Peyer's patch (tissue), 4 donors: ENCODE measurements at regions not wholly inside any gene's neighbourhood (a gene's known extent, or its start where the extent isn't known, plus 50 kb on each side); places are given as distances from the start of the nearest gene placed in this dataset.

Experiments used
- DNase-seq, 3 donors: peaks; one replicate each; pipeline ENCODE4 v3.0.0-alpha.2; 2017 to 2019
- H3K27ac ChIP-seq, 4 donors: fragments of 200-600 bp; sonication (generic); one replicate each; pipeline ENCODE4 v1.5.1; 2016 to 2019
- H3K27me3 ChIP-seq, 2 donors: fragments of 200-600 bp; sonication (generic); one replicate each; pipeline ENCODE4 v1.5.1; 2019
- H3K36me3 ChIP-seq, 3 donors: fragments of 200-600 bp; sonication (generic); one replicate each; pipeline ENCODE4 v1.5.1; 2016 to 2019
- H3K4me1 ChIP-seq, 4 donors: fragments of 200-600 bp; sonication (generic); one replicate each; pipeline ENCODE4 v1.5.1; 2016 to 2019
- H3K4me3 ChIP-seq, 4 donors: fragments of 200-600 bp; sonication (generic); 1 replicate in 3 of 4; 2 replicates in 1 of 4; pipeline ENCODE4 v1.5.1; 2016 to 2019; ENCODE audit warnings: mild to moderate bottlenecking in 1 of 4
- H3K9me3 ChIP-seq, 4 donors: fragments of 200-600 bp; sonication (generic); one replicate each; pipeline ENCODE4 v1.5.1; 2016 to 2019; ENCODE audit warnings: mild to moderate bottlenecking in 1 of 4
- POLR2A ChIP-seq, 2 donors: fragments of 450-650 bp; IDR thresholded peaks; one replicate each; pipeline ENCODE4 v1.5.1; 2017; ENCODE audit warnings: antibody characterized with exemption in 2 of 2, mild to moderate bottlenecking in 2 of 2, moderate library complexity in 2 of 2
- TF ChIP-seq, protein P1 (sequence below), 6 experiments: fragments of 450-650 bp in 4 of 6; fragments of 200-600 bp in 2 of 6; sonication (generic) in 1 of 6; IDR thresholded peaks; one replicate each; pipeline ENCODE4 v1.5.1; 2017 to 2019; ENCODE audit warnings: antibody characterized with exemption in 6 of 6, mild to moderate bottlenecking in 3 of 6, moderate library complexity in 1 of 6

DNA sequence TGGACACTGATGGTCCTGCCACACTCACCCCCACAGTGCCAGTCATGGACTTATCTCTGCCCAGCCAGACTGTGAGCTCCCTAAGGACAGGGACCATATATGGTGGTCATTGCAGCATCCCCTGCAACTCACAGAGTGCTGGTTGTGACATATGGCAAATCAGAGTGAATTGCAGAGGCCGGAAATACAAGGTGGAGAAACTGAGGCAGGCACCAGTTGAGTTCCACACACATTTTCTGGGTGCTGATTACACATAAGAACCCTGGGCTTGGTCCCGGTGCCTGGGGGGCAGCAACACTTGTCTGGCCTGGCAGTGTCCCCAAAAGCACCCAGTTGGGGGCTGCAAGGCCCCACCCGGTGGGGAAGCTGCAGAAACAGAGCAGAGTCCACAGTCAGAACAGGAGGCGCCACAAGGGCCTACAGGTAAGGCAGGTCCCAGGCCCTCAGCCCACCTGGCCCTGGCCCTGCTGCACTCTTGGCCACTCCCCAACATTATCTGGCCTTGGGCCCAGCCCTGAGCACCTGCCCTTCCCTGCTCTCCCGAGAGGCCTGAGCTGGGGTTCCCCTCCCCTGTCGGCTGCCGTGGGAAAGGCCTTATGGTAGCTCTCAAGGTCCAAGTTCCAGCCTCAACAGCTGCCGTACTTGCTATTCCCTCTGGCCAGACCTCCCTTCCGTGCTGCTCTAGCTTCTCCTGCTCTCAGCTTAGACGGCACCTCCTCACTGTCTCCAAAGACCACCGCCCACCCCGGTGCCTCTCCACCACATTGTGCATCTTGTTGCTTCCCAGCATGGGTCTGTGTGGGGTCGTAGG lies 140.8 kb upstream of the PTPN1 start:
- Histone ChIP-seq H3K4me1 (peaks cover 0 to 35% (median 0%) of the 10 kb centered on the region in 4 donors), H3K9me3 (no peaks in the 10 kb centered on the region), H3K36me3 (no peaks in the 10 kb centered on the region), H3K27me3 (no peaks in the 10 kb centered on the region), H3K4me3 (no peak overlapping the region), H3K27ac (peak overlapping the region in 3 of 4 donors; percentile 68 to 85 (median 82))
- DNase-seq: peak in 2 of 3 donors; percentile 91 to 94
- peak in 1 of 2 donors; percentile 42 for TF ChIP-seq POLR2A (IDR thresholded peaks at IDR 0.05)
- TF ChIP-seq, protein P1, sequence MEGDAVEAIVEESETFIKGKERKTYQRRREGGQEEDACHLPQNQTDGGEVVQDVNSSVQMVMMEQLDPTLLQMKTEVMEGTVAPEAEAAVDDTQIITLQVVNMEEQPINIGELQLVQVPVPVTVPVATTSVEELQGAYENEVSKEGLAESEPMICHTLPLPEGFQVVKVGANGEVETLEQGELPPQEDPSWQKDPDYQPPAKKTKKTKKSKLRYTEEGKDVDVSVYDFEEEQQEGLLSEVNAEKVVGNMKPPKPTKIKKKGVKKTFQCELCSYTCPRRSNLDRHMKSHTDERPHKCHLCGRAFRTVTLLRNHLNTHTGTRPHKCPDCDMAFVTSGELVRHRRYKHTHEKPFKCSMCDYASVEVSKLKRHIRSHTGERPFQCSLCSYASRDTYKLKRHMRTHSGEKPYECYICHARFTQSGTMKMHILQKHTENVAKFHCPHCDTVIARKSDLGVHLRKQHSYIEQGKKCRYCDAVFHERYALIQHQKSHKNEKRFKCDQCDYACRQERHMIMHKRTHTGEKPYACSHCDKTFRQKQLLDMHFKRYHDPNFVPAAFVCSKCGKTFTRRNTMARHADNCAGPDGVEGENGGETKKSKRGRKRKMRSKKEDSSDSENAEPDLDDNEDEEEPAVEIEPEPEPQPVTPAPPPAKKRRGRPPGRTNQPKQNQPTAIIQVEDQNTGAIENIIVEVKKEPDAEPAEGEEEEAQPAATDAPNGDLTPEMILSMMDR (IDR thresholded peaks at IDR 0.05): peak in 2 of 6 experiments; percentile 46 to 69

DNA sequence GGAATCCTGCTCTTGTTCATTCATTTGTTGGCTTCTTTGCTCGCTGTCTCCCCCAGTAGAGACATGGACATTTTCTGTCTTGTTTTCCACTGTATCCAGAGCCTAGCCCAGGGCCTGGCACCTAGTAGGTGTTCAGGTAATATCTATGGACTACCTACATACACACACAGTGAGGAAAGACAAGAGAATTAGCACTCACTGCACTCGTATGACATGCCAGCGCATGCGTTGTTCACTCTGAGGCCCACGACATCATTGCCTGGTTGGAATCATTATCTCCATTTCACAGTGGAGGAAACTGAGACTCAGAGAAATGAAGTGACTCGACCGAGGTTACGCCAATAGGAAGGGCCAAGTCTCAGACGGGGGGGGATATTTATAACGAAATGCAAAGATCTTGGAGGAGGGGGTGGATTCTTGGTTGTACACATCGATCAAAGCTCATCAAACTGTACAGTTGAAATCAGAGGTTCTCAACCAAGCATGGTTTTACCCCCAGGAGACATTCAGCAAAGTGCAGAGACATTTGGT lies 140.1 kb upstream of the PTPN1 start:
- Histone ChIP-seq H3K4me1 (peaks cover 0 to 40% (median 0%) of the 10 kb centered on the region in 4 donors), H3K4me3 (no peak overlapping the region), H3K36me3 (no peaks in the 10 kb centered on the region), H3K27ac (peak overlapping the region in 3 of 4 donors; percentile 68 to 85 (median 82)), H3K9me3 (no peaks in the 10 kb centered on the region), H3K27me3 (no peaks in the 10 kb centered on the region)
- no peak for TF ChIP-seq POLR2A (IDR thresholded peaks at IDR 0.05)
- TF ChIP-seq, protein P1 (IDR thresholded peaks at IDR 0.05): no peak
- DNase-seq: no peak

DNA sequence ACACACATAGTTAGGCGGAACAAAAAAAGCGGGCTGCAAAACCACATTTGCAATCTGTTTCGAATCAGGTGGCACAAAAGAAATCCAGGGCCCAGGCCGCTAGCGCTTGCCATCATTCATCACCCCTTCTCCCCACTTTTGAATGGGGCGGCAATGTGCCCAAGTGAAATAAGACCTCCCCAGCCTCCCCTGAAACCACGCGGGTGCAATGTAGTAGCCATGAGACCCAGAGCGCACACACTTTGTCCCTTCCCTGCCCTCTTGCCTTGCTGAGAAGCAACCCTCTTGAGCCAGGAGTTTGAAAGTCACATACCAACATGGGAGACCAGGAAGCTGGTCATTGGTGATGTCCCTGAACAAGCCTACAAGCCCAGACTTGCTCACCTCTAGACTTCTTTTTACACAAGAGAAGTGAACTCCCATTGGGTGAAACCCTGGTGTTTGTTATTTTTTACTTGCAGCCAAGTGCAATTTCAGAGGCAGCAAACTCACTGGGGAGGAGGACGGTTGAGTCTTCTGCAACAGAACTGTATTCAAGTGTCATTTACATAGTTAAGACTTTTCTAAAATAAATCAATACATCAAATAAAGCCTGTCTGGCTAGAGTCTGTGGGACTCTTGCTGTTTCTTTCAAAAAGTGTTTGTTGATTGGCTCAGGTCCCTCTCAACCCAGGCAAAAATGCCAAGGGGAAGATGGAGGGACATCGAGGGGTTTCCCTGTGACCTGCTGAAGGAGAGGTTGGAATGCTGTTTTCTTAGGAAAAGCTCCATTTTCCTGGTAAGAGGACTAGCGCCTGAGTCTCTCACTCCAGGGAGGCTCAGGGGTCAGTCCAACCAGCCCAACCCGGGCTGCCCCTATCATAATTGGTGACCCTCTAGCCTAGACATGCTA lies 138.1 kb upstream of the PTPN1 start:
- Histone ChIP-seq H3K27me3 (no peaks in the 10 kb centered on the region), H3K4me1 (peaks cover 0 to 39% (median 0%) of the 10 kb centered on the region in 4 donors), H3K4me3 (no peak overlapping the region), H3K36me3 (no peaks in the 10 kb centered on the region), H3K27ac (peak overlapping the region in 1 of 4 donors; percentile 59), H3K9me3 (no peaks in the 10 kb centered on the region)
- TF ChIP-seq, protein P1 (IDR thresholded peaks at IDR 0.05): no peak
- TF ChIP-seq POLR2A (IDR thresholded peaks at IDR 0.05): no peak
- DNase-seq: no peak

DNA sequence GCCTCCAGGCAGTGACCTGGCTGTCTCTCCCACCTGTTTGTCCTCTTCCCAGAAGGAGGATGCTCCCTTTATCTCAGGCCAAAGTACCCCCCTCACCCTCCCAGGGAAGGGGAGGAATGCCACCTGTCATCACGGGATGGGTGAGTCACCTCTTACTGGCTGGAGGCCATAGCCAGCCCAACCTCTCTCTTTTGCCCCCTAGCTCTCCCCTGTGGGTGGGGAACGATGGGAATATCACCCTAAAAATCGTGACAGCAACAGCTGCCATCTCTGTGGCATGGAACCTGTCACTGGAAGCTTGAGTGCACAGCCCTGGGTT lies 137.5 kb upstream of the PTPN1 start:
- Histone ChIP-seq H3K9me3 (no peaks in the 10 kb centered on the region), H3K4me1 (peaks cover 0 to 33% (median 0%) of the 10 kb centered on the region in 4 donors), H3K36me3 (no peaks in the 10 kb centered on the region), H3K27ac (peak overlapping the region in 2 of 4 donors; percentile 59 to 69), H3K4me3 (no peak overlapping the region), H3K27me3 (no peaks in the 10 kb centered on the region)
- DNase-seq: peak in 2 of 3 donors; percentile 77 to 79
- peak in 1 of 2 donors; percentile 23 for TF ChIP-seq POLR2A (IDR thresholded peaks at IDR 0.05)
- TF ChIP-seq, protein P1 (IDR thresholded peaks at IDR 0.05): no peak

DNA sequence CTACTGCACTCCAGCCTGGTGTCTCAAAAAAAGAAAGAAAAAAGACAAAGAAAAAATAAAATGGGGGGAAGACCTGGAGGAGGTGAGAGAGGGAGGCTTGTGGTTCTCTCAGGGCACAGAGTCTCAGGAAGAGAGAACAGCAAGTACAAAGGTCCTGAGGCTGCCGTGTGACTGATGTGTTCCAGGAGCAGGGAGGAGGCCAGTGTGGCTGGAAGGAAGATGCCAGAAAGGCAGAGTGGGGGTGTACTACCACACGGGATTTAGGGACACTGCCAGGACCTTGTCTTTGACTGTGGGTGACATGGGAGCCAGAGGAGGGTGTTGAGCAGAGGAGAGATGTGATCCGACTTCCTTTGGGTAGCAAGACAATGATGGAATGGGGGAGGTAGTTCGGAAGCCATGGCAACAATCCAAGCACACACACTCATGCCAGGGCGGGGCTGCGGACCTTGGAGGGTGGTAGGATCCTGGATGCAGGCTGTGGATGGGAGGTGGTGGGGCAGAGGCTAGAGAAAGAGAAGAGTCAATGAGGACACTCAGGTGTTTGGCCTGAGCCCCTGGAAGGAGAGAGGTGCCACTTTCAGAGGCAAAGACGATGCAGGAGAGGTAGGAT lies 136.4 kb upstream of the PTPN1 start:
- no peak for TF ChIP-seq POLR2A (IDR thresholded peaks at IDR 0.05)
- TF ChIP-seq, protein P1 (IDR thresholded peaks at IDR 0.05): no peak
- Histone ChIP-seq H3K36me3 (no peaks in the 10 kb centered on the region), H3K4me1 (peaks cover 0 to 32% (median 1%) of the 10 kb centered on the region in 4 donors), H3K27me3 (no peaks in the 10 kb centered on the region), H3K27ac (peak overlapping the region in 3 of 4 donors; percentile 22 to 73 (median 69)), H3K4me3 (no peak overlapping the region), H3K9me3 (no peaks in the 10 kb centered on the region)
- peak in 2 of 3 donors; percentile 73 to 76 for DNase-seq
